NCI-H1105 (cell line): ENCODE measurements at regions not wholly inside any gene's neighbourhood (a gene's known extent, or its start where the extent isn't known, plus 50 kb on each side); places are given as distances from the start of the nearest gene placed in this dataset.
A peak's percentile ranks its signal among the peaks of the same experiment; 100 is the strongest.

Source experiments
- DNase-seq: peaks from one replicate; lab custom pipeline; 2025; lab: John Stamatoyannopoulos, UW

GRCh38 chr17:45687594-45687993 is 96.5 kb upstream of the CRHR1 start:
- no peak for DNase-seq

GRCh38 chr17:45688353-45688752 is 95.8 kb upstream of the CRHR1 start:
- no peak for DNase-seq

DNA sequence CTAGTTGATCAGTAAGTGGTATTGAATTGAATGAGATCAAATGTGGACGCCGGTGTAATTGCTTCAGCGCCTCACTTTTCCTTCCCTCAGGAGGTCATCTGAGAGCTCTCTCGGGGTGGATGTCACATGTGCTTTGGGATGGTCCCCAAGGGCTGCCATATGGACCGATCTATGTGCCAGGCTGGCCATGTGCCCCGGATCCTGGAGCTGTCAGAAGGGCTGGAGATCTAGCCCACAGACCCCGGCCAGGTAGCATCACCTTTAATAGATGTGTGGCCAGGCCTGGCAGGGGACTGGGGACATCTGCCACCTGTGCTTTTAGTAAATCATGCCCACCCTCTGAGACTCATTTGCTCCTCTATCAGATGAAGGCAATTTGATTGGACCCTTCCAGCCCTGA is 95.3 kb upstream of the CRHR1 start:
- DNase-seq: no peak

DNA sequence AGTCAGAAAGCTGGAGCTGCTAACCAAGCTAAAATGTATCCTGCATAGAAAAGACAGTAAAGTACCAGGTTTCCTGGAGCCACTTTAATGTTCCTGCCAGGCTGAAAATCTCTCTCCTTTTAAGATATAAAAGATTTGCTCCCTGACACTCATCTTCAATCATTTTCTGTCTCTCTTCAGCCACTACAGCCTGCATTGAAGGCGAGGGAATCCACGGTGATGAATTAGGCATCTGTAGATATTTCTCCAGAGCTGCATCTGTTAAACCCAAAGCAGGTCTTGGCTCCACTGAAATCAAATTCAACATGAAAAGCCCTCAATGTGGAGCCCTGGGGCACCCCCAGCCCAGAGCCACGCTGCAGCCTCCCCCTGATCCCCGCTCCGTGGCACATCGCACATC is 94.7 kb upstream of the CRHR1 start:
- no peak for DNase-seq

DNA sequence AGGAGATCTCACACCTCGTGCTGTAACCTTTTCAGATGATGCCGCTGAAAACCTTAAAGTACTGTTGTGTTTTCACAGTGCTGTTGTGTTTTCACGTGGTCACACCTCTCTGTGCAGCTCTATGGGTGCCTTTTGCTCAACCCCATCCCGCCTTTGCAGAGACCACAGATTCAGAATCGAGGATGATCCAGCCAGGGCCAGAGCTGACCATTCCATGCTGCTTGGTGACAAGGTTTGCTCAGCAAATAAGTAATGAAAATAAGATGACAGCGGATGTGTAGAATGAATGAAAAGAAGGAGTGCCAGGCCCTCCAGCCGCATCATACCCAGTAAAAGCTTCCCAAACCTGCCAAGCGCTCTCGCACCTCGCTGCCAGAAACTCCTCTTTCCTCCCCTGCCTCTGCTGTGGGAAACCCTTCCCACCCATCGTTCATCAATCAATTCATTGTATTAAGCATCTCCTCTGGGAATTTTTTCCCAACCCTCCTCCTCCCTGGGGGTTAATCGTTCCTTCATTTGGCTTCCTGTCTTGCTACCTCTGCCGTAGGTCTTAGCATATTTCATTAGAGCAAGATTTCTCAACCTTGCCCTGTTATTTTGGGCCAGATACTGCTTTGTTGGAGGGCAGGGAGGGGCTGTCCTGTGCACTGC is 93.4 kb upstream of the CRHR1 start:
- DNase-seq: no peak

- DNase-seq: no peak
These were observed 91.5 kb upstream of the CRHR1 start for GRCh38 chr17:45692661-45693060.

GRCh38 chr17:45693792-45694191 is 90.3 kb upstream of the CRHR1 start:
- DNase-seq: no peak

- DNase-seq: no peak
These were observed 87.7 kb upstream of the CRHR1 start for GRCh38 chr17:45696442-45696841.

GRCh38 chr17:45697076-45697475 is 87.0 kb upstream of the CRHR1 start:
- no peak for DNase-seq

- peak; percentile 86 for DNase-seq
These were observed 83.7 kb upstream of the CRHR1 start for GRCh38 chr17:45700171-45701090.

- DNase-seq: no peak
These were observed 81.4 kb upstream of the CRHR1 start for GRCh38 chr17:45702666-45703266.

DNA sequence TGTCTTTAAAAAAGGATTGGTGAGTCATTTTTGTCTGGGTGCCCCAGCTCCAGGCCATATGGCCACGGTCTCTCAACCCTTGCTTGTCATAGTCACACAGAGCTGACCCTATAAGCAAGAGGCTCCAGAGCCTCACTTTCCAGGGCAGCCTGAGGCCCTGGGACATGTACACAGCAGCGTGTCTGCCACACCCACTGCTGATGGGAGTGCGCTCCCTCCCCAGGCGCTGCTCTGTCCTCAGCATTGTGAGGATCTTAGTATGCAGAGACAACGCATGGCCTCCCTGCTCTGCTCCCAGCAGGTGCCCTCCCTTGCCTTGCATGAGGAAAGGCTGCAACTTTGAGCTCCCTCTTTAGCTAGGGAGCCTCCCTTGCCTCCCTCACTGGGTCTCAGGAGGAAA is 80.8 kb upstream of the CRHR1 start:
- DNase-seq: no peak

DNA sequence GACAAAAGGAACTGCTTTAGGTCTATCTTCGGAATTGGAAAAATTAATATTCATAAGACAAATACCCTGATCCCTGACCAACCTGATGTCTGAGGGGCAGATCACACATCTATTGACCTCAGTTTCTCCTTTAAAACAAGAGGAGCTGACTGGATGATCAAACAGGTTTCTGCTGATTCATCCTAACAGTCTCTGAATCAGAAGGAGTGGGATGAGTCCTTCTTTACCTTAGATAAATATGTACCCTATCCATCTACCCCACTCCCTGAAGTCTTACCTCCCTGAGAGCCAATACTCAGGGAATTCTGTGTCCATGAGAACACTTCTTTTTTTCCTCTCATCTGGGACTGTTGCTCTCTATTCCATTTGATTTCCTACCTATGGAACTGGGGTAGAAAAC is 80.3 kb upstream of the CRHR1 start:
- no peak for DNase-seq

- DNase-seq: no peak
These were observed 79.9 kb upstream of the CRHR1 start for GRCh38 chr17:45704251-45704650.

DNA sequence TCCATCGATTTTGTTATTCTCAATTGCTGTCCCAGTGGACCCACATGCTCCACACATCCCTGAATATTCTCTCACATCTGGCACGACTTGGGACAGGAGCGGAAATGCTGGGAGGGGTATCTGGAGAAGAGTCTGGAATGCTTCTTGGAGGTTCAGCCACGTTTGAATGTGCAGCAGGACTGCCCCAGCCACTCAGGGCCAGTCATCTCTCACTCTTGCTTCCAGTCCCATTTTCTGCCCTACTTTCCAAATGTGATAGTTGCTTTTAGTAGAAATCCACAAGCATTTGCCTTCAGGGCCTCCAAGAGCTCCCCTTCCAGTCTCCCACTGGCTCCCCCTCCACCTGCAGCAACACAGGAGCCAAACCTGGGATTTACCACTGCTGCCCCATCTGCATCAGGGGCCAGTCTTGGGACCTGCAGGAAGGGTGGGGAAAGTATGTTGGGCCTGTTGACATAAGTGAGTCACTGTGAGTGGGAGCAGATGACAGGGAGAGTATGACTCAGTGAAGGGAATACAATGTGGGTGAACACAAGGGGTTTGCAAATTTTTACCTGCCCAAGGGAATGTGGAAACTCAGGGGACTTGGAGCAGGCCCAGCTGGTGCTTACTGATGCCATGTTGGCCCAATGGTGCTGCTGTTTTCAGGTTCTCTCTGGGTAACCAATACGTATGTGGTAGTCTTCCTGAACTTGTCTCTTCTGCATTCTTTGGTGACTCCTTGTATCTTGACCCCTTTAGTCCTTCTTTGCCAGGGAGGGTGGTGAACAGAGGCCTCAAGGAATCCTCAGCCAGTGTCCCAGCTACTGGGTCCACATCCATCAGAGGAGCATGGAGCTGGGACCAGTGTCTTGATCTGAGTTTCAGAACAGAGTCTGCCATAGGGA is 78.8 kb upstream of the CRHR1 start:
- DNase-seq: no peak

DNA sequence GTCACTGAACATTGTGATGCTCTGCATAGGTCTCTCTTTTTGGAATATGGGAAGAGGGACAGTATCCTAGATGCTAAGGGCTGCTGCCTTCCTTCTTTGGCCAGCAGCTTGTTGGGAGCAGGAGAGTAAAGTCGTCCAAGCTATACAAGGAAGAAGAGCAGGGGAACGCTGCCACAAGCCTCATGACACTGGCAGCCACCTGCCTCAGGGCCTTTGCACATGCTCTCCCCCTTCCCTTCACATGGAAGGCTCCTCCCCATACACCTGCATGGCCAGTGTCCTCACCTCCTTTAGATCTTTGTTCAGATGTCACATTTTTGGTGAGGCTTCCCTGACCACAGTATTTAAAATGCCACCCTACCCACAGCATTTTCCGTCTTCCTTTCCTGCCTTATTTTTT is 78.1 kb upstream of the CRHR1 start:
- DNase-seq: no peak

DNA sequence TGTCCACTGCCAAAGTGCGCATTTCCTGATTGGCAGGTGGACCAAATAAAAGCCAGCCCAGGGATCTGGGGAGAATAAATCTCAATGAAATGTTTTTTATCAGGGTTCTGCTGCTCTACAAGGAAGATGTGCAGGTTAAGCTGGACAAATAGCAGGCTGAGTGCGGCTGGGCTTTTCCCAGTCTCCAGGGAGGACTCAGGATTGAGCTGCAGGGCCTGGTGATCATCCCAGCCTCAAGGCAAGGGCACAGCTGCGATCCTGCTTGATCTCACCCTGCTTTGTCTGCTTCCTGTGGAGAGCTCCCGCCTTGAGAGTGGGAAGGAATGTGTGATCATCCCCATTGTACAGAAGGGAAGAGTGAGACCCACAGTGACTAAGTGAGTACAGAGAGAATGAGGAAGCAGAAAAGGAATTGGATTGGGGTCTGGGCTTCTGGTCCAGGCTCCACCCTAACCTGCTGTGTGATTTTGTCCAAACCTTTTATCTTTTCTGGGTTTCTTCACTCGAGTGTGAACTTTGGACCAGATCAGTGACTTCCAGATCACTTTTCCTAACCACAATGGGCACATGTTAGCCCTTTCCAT is 75.3 kb upstream of the CRHR1 start:
- no peak for DNase-seq

GRCh38 chr17:45709728-45710288 is 74.3 kb upstream of the CRHR1 start:
- no peak for DNase-seq

GRCh38 chr17:45715787-45716186 is 68.3 kb upstream of the CRHR1 start:
- DNase-seq: no peak

DNA sequence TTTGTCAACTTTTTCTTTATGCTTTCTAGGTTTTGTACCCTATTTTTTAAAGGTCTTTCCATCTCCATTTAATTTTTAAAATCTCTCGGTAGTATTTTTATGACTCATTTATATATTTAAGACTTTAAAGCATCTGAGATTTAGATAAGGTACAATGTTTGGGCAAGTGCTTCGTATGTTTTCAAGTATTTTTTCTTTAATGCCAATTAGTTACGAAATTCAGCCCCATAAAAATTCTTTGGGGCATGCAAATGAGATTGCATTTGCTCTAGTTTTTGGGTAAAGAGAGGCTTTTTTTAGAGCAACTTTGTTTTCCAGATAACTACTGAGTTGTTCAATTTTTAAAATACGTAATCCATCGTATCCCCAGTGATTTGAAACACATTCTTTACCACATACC is 65.3 kb upstream of the CRHR1 start:
- no peak for DNase-seq

GRCh38 chr17:45719335-45720071 is 64.6 kb upstream of the CRHR1 start:
- DNase-seq: no peak
